Heart left ventricle (tissue), 13 donors: ENCODE measurements at regions not wholly inside any gene's neighbourhood (a gene's known extent, or its start where the extent isn't known, plus 50 kb on each side); places are given as distances from the start of the nearest gene placed in this dataset.

Experiments used
- CTCF ChIP-seq, 12 donors: fragments of 200-600 bp; sonication (generic) in 4 of 12; IDR thresholded peaks; one replicate each; pipeline versions ENCODE4 v1.5.0 to v1.8.0; 2018 to 2022; ENCODE audit warnings: antibody characterized with exemption in 12 of 12, mild to moderate bottlenecking in 5 of 12
- POLR2A ChIP-seq, 2 donors: fragments of 450-650 bp; IDR thresholded peaks; one replicate each; pipeline ENCODE4 v1.6.1; 2017; ENCODE audit warnings: antibody characterized with exemption in 2 of 2, mild to moderate bottlenecking in 2 of 2, moderate library complexity in 2 of 2
- donor health status: ischemic (EF 13 %, LVEDD 7.1; RV severe dilation, severe dysfunction).
- donor health status: DM: no; HTN: yes; CAD: no.
- donor health status: DM: no; HTN: no; CAD: no.
- donor health status: ischemic (EF 25% LVEDD 6.9; RV normal size, moderate dysfunction).
- donor health status: ischemic (EF 25% LVEDD 5.7; RV mildly dilated, moderate dysfunction).
- donor health status: ischemic (EF 35%, LVEDD 5.7; RV mildly dilated, moderate dysfunction).
- donor health status: nonischemic (EF 11% LVEDD 7.7; RV severe dilation, severe dysfunction).
- donor health status: DM: yes; HTN: yes; CAD: no.
- donor health status: PGD.
- donor health status: ischemic (EF 29% LVEDD 5.4; RV normal size, mild dysfunction).
- donor health status: nonischemic (EF 23%, LVEDD 6.1; RV moderate dilation, normal function).

- TF ChIP-seq POLR2A (IDR thresholded peaks at IDR 0.05) (no peak), CTCF (IDR thresholded peaks at IDR 0.05) (no peak)
Measured at GRCh38 chr1:14380408-14380807, 218.1 kb upstream of the KAZN start.
